ENCODE measurements at regions not wholly inside any gene's neighbourhood (a gene's known extent, or its start where the extent isn't known, plus 50 kb on each side); places are given as distances from the start of the nearest gene placed in this dataset.

GRCh38 chr3:157700405-157700804 is 197.2 kb upstream of the VEPH1 start:
- peak; percentile 45 for DNase-seq

DNA sequence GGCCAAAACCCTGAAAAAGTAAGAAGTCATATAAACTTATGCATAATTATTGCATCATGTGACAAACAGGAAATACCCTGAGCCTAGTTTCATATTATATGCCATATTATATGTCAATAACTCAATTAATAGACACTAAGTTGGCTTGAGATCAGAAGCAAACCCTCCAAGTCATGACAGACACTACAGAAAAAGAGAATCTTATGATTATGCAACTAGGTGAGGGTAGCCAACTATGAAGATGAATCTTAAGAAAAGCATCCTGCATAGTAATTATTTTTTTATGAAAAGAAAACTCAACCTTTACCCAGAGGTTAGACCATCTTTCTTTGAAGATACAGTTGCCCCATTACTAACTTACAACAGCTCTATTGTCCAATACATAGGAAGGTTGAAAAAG is 192.4 kb upstream of the VEPH1 start:
- DNase-seq, result no peak

DNA sequence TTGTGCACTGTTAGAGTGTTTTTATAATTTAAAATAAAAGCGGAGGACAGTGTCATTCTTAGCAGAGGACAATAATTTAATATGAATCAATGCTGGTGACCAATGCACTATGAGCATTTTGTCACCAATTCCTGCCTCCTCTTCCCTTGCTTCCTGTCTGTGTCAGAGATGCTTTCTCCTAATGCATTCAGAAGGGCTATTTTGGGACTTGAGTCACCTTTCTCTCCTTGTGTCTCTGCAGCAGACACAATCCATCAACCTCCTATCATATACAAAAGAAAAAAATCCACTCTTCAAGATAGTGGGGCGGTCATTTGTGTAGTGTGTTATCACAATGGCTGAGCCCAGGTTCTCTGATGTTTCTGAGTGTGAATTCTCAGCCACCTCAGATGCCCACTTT is 191.9 kb upstream of the VEPH1 start:
- no peak for DNase-seq

GRCh38 chr3:157693762-157694161 is 190.5 kb upstream of the VEPH1 start:
- no peak for DNase-seq

- no peak for DNase-seq
Measured at GRCh38 chr3:157692468-157692867, 189.3 kb upstream of the VEPH1 start.

DNA sequence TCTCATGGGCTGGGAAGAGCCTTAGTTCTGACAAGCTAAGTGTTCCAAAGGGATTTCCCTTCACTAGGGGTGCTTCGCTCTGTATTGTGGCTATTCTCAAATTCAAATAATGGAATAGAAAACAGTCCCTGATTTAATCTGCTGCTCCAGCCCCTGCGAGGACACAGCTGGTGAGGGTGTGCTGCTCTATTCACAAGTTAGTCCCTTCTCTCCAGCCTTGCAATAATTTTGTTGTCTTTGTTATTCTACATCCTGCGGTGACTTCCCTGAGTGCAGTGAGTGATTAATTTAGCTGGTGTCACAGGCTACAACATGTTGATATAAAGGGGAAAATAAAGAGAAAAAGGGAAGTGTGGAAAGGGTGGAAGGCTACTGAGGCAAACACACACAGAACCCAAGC is 180.5 kb upstream of the VEPH1 start:
- DNase-seq, result no peak

DNA sequence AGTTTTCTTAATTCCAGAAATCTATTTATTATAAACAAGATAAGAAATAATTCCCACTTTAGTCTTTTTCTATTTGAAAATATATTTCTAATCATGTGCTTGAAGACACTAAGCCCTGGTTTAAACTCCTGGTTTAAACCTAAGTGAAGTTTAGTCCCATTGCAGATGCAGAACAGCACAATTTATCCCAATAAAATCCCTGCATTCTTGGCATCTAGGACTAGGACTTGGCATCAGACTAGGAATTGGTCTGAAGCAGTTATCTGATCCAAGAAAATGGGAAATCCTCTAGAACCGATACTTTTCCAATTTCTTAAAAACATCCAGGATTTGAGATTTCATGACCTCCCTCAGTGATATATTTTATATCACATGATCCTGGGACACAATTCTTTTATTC is 168.8 kb upstream of the VEPH1 start:
- DNase-seq, result no peak

- peak; percentile 24 for DNase-seq
Measured at GRCh38 chr3:157671656-157672055, 168.4 kb upstream of the VEPH1 start.

- peak; percentile 80 for DNase-seq
Measured at GRCh38 chr3:157669416-157669815, 166.2 kb upstream of the VEPH1 start.

GRCh38 chr3:157667493-157667892 is 164.3 kb upstream of the VEPH1 start:
- peak; percentile 72 for DNase-seq

- no peak for DNase-seq
Measured at GRCh38 chr3:157662171-157662570, 159.0 kb upstream of the VEPH1 start.

GRCh38 chr3:157660847-157661246 is 157.6 kb upstream of the VEPH1 start:
- no peak for DNase-seq

- no peak for DNase-seq
Measured at GRCh38 chr3:157652366-157652765, 149.2 kb upstream of the VEPH1 start.

GRCh38 chr3:157650699-157651098 is 147.5 kb upstream of the VEPH1 start:
- no peak for DNase-seq

DNA sequence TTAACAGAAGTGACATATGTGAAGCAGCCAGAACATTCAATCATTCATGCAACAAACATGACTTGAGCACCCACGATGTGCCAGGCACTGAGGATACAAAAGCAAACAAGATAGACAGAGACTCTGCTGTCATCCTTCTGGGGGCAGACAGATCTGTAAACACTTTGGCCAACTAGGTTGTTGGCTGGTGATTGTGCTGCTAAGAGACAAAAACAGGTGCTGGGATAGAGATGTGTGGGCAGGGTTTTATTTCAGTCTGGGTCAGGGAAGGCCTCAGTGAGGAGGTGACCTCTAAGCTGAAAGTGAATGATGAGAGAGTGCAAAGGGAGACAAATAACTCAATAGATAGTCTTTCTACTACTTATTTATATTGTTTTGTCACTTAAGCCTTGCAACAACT is 147.0 kb upstream of the VEPH1 start:
- no peak for DNase-seq

DNA sequence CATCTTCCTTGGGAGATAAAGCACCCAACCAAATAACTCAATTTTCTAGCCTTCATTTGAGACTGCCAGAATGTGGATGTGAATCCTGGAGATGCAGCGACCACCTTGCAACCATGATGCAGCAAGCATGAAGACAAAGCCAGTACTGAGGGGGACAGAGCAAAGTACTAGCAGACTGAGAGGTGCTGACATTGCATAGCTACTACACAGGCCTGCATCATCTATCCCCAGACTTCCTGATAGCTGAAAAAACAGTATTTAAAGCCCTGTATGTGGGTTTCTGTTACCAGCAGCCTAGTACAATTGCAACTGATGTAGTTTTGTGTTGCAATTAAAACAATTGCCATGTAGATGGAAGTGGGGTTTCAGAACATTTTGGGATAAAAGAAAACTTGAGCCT is 146.3 kb upstream of the VEPH1 start:
- no peak for DNase-seq

- no peak for DNase-seq
Measured at GRCh38 chr3:157647820-157648219, 144.6 kb upstream of the VEPH1 start.

GRCh38 chr3:157639756-157640426 is 136.7 kb upstream of the VEPH1 start:
- DNase-seq, result no peak

- DNase-seq, result no peak
Measured at GRCh38 chr3:157637866-157638265, 134.7 kb upstream of the VEPH1 start.

DNA sequence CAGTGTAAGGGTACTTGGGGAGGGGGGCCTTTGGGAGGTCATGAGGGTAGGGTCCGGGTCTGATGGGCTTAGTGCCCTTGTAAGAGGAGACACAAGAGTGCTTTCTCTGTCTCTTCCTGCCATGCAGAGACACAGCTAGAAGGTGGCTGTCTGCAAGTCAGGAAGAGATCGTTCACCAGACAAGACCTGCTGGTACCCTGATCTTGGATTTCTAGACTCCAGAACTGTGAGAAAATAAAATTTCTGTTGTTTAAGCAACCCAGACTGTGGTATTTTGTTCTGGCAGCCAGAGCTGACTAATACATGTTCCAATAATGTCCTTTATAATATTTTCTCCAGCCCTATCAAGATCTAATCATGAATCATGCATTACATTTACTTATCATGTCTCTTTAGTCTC is 130.0 kb upstream of the VEPH1 start:
- DNase-seq, result no peak

DNA sequence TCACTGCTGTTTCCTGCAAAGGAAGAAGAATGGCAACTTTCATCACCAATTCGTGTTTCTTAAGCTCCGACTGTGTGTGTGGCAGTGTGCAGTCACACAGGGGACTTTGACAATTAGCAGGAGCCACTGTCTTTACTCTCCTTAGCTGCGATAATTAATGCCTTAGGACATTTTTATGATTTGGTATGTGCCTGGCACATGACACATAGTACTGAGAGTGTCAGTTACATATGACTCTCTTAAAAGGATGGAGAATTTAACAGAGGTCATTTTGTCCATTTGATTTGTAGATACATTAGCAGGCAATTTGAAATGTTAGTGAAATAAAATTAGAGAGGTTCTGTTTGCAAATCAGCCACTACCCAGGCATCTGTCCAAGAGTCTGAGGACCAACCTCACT is 128.9 kb upstream of the VEPH1 start:
- DNase-seq, result no peak

- no peak for DNase-seq
Measured at GRCh38 chr3:157631478-157631877, 128.3 kb upstream of the VEPH1 start.

DNA sequence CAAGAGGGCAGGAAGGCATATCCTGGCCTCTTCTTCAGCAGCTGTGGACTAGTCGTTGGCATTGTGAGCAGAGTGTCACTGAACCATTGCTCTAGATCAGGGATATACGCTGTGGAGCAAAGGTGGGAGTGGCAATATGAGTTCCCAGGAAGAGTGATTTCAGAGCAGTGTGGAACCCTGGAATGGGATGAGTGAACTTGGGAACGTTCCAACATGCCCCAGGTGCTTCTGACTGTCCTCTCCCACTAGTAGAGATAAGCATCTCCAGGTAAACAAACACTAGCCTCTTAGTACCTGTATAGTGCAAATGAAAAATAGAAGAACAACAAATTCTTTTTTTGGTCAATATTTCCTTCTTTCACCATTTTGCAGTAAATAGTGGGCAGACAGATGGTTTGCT is 123.6 kb upstream of the VEPH1 start:
- DNase-seq, result no peak

DNA sequence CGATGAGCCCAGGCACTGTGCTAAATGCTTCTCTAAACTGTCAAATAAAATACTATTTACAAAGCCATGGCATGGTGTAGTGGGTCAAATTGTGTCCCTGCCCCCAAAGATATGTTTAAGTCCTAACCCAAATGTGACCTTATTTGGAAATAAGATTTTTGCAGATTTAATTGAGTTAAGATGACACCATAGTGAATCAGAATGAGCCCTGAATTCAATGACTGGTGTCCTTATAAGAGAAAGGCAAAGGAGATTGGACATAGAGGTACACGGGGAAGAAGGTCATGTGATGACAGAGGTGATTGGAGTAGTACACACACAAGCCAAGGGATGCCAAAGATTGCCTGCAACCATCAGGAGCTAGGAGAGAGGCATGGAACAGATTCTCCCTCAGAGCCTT is 121.6 kb upstream of the VEPH1 start:
- DNase-seq, result no peak

GRCh38 chr3:157618886-157619285 is 115.7 kb upstream of the VEPH1 start:
- no peak for DNase-seq
